Stimulated activated CD4-positive, alpha-beta T cell treated with anti-CD3 and anti-CD28 coated beads, TNF-alpha, amount 100 ng/mL, for 1 hour (primary cell): ENCODE measurements at regions not wholly inside any gene's neighbourhood (a gene's known extent, or its start where the extent isn't known, plus 50 kb on each side); places are given as distances from the start of the nearest gene placed in this dataset.

Source experiments
- DNase-seq, 3 donors: peaks; one replicate each; pipeline ENCODE4 v3.0.0-alpha.2; 2020; ENCODE audit warnings: low read depth in 3 of 3, low spot score in 1 of 3

GRCh38 chr14:101460986-101461750, 100.1 kb upstream of the DIO3 start:
- DNase-seq = no peak

- no peak for DNase-seq
Observed at GRCh38 chr14:101461891-101462290, 99.4 kb upstream of the DIO3 start.

GRCh38 chr14:101462726-101463565, 98.3 kb upstream of the DIO3 start:
- DNase-seq = no peak

- no peak for DNase-seq
Observed at GRCh38 chr14:101463566-101464171, 97.6 kb upstream of the DIO3 start.

GRCh38 chr14:101464310-101464983, 96.8 kb upstream of the DIO3 start:
- no peak for DNase-seq

- no peak for DNase-seq
Observed at GRCh38 chr14:101464984-101465794, 96.1 kb upstream of the DIO3 start.

GRCh38 chr14:101465795-101466448, 95.4 kb upstream of the DIO3 start:
- no peak for DNase-seq

GRCh38 chr14:101466456-101467180, 94.7 kb upstream of the DIO3 start:
- DNase-seq = no peak

- no peak for DNase-seq
Observed at GRCh38 chr14:101467181-101467926, 93.9 kb upstream of the DIO3 start.

GRCh38 chr14:101469382-101470247, 91.7 kb upstream of the DIO3 start:
- DNase-seq = no peak

- no peak for DNase-seq
Observed at GRCh38 chr14:101470266-101470665, 91.0 kb upstream of the DIO3 start.

GRCh38 chr14:101471723-101472517, 89.4 kb upstream of the DIO3 start:
- DNase-seq = no peak

- no peak for DNase-seq
Observed at GRCh38 chr14:101472518-101472849, 88.8 kb upstream of the DIO3 start.

GRCh38 chr14:101473045-101473729, 88.1 kb upstream of the DIO3 start:
- no peak for DNase-seq

- no peak for DNase-seq
Observed at GRCh38 chr14:101473795-101474562, 87.3 kb upstream of the DIO3 start.
